K562 (cell line): ENCODE measurements at regions not wholly inside any gene's neighbourhood (a gene's known extent, or its start where the extent isn't known, plus 50 kb on each side); places are given as distances from the start of the nearest gene placed in this dataset.

Experiments used
- CHD7 ChIP-seq: fragments of 200-600 bp; sonication (generic); IDR thresholded peaks from one replicate; pipeline ENCODE4 v1.6.1; 2012; ENCODE audit warnings: mild to moderate bottlenecking, low read depth, low read length, inconsistent platforms
- FOXP1 ChIP-seq: sonication (generic); formaldehyde crosslinking; IDR thresholded peaks from 2 replicates; pipeline ENCODE4 v1.8.0; 2022; ENCODE audit warnings: mild to moderate bottlenecking, missing genetic modification reagents
- SIX5 ChIP-seq, 2 experiments: IDR thresholded peaks; 2 replicates each; pipeline ENCODE4 v1.6.1; 2011; ENCODE audit warnings: low read length in 2 of 2, borderline replicate concordance in 1 of 2, low read depth in 1 of 2, mild to moderate bottlenecking in 1 of 2, moderate library complexity in 1 of 2; ENCODE audit not compliant: insufficient read depth in 1 of 2
- STAT6 ChIP-seq: sonication (generic); formaldehyde crosslinking; IDR thresholded peaks from 2 replicates; pipeline ENCODE4 v1.8.1; 2023; ENCODE audit warnings: mild to moderate bottlenecking, missing genetic modification reagents
- ZNF165 ChIP-seq: fragments of 250-450 bp; sonication (Bioruptor Pico); IDR thresholded peaks from 2 replicates; pipeline ENCODE4 v1.4.0; 2020; ENCODE audit warnings: borderline replicate concordance

- TF ChIP-seq STAT6 (CRISPR knock-in tag) (no peak), SIX5 (IDR thresholded peaks at IDR 0.05; ENCODE audit: borderline replicate concordance in 1 of 2, insufficient read depth in 1 of 2, low read depth in 1 of 2, low read length in 2 of 2) (no peak), FOXP1 (CRISPR knock-in tag) (no peak), CHD7 (no peak), ZNF165 (no peak)
- TF ChIP-seq, all 486 proteins: peak for 0
Observed at GRCh38 chr14:30234966-30235365, 307.3 kb upstream of the PRKD1 start (continued).
